Testis (tissue), 2 donors: ENCODE measurements at regions not wholly inside any gene's neighbourhood (a gene's known extent, or its start where the extent isn't known, plus 50 kb on each side); places are given as distances from the start of the nearest gene placed in this dataset.

Experiments
- POLR2A ChIP-seq: fragments of 450-650 bp; IDR thresholded peaks from one replicate; pipeline ENCODE4 v1.6.1; 2017; ENCODE audit warnings: antibody characterized with exemption, mild to moderate bottlenecking, moderate library complexity
- TF ChIP-seq, protein P1 (sequence below), 3 experiments: fragments of 450-650 bp in 2 of 3; fragments of 200-600 bp in 1 of 3; sonication (generic) in 1 of 3; IDR thresholded peaks; one replicate each; pipeline ENCODE4 v1.5.1; 2016 to 2019; ENCODE audit warnings: antibody characterized with exemption in 3 of 3, mild to moderate bottlenecking in 2 of 3, moderate library complexity in 1 of 3

GRCh38 chr21:24444736-24445135, 1162.5 kb downstream of the MRPL39 start:
- TF ChIP-seq, protein P1, sequence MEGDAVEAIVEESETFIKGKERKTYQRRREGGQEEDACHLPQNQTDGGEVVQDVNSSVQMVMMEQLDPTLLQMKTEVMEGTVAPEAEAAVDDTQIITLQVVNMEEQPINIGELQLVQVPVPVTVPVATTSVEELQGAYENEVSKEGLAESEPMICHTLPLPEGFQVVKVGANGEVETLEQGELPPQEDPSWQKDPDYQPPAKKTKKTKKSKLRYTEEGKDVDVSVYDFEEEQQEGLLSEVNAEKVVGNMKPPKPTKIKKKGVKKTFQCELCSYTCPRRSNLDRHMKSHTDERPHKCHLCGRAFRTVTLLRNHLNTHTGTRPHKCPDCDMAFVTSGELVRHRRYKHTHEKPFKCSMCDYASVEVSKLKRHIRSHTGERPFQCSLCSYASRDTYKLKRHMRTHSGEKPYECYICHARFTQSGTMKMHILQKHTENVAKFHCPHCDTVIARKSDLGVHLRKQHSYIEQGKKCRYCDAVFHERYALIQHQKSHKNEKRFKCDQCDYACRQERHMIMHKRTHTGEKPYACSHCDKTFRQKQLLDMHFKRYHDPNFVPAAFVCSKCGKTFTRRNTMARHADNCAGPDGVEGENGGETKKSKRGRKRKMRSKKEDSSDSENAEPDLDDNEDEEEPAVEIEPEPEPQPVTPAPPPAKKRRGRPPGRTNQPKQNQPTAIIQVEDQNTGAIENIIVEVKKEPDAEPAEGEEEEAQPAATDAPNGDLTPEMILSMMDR (IDR thresholded peaks at IDR 0.05) = no peak
- no peak for TF ChIP-seq POLR2A
